DOHH2 (cell line): ENCODE measurements at regions not wholly inside any gene's neighbourhood (a gene's known extent, or its start where the extent isn't known, plus 50 kb on each side); places are given as distances from the start of the nearest gene placed in this dataset.

Experiments
- H3F3A ChIP-seq: fragments of 200-600 bp; sonication (generic), shearing (Covaris generic); 2 replicates; pipeline ENCODE4 v1.6.0; 2016; ENCODE audit warnings: antibody characterized with exemption, mild to moderate bottlenecking; ENCODE audit not compliant: control insufficient read depth, insufficient read depth
- H3K27ac ChIP-seq: fragments of 200-600 bp; sonication (generic); 2 replicates; pipeline ENCODE4 v1.5.1; 2014; ENCODE audit warnings: low read depth, mild to moderate bottlenecking, low read length, moderate library complexity
- H3K27me3 ChIP-seq: fragments of 200-600 bp; sonication (generic); 2 replicates; pipeline ENCODE4 v1.6.1; 2014; ENCODE audit warnings: mild to moderate bottlenecking, low read length, mixed read lengths; ENCODE audit not compliant: control insufficient read depth
- H3K36me3 ChIP-seq: fragments of 200-600 bp; sonication (generic); 2 replicates; pipeline ENCODE4 v1.6.1; 2014; ENCODE audit warnings: mild to moderate bottlenecking, low read length, moderate library complexity, mixed read lengths; ENCODE audit not compliant: control insufficient read depth
- H3K4me1 ChIP-seq: fragments of 200-600 bp; sonication (generic); 2 replicates; pipeline ENCODE4 v1.6.1; 2014; ENCODE audit warnings: mild to moderate bottlenecking, low read length, mixed read lengths; ENCODE audit not compliant: control insufficient read depth
- H3K4me2 ChIP-seq: fragments of 200-600 bp; sonication (generic); 2 replicates; pipeline ENCODE4 v1.6.0; 2014; ENCODE audit warnings: mild to moderate bottlenecking, low read length, moderate library complexity
- H3K4me3 ChIP-seq: fragments of 200-600 bp; sonication (generic); 2 replicates; pipeline ENCODE4 v1.5.1; 2014; ENCODE audit warnings: mild to moderate bottlenecking, low read length, mixed read lengths
- H3K79me2 ChIP-seq: fragments of 200-600 bp; sonication (generic); 2 replicates; pipeline ENCODE4 v1.6.1; 2014; ENCODE audit warnings: mild to moderate bottlenecking, low read length, mixed read lengths; ENCODE audit not compliant: control insufficient read depth
- H3K9me2 ChIP-seq: fragments of 200-600 bp; sonication (generic); replicated peaks from 2 replicates; pipeline ENCODE4 v1.6.1; 2014; ENCODE audit warnings: mild to moderate bottlenecking, low read length, mixed read lengths; ENCODE audit not compliant: control insufficient read depth
- H3K9me3 ChIP-seq: fragments of 200-600 bp; sonication (generic); 2 replicates; pipeline ENCODE4 v1.6.1; 2014; ENCODE audit warnings: antibody characterized with exemption, low read length, mixed read lengths; ENCODE audit not compliant: control insufficient read depth, insufficient read depth
- H4K20me1 ChIP-seq: fragments of 200-600 bp; sonication (generic); 2 replicates; pipeline ENCODE4 v1.6.0; 2014; ENCODE audit warnings: low read depth, mild to moderate bottlenecking, antibody characterized with exemption, low read length, moderate library complexity; ENCODE audit not compliant: control insufficient read depth, insufficient read depth
- CTCF ChIP-seq: fragments of 200-600 bp; sonication (generic); IDR thresholded peaks from one replicate; pipeline ENCODE4 v1.5.1; 2014; ENCODE audit warnings: antibody characterized with exemption, mild to moderate bottlenecking, low read depth, low read length; ENCODE audit not compliant: poor library complexity, severe bottlenecking
- EZH2phosphoT487 ChIP-seq: fragments of 200-600 bp; sonication (generic); IDR thresholded peaks from 2 replicates; pipeline ENCODE4 v1.6.1; 2017; ENCODE audit warnings: borderline replicate concordance, mild to moderate bottlenecking, antibody characterized with exemption, low read length, moderate library complexity, mixed read lengths

- no peaks in the 10 kb centered on the region for H3K9me2 ChIP-seq
- no peak overlapping the region for H3K4me2 ChIP-seq
- no peaks in the 10 kb centered on the region for H3F3A ChIP-seq
- H3K79me2 ChIP-seq = no peaks in the 10 kb centered on the region
- H3K27me3 ChIP-seq = no peaks in the 10 kb centered on the region
- H3K4me1 ChIP-seq = no peaks in the 10 kb centered on the region
- no peaks in the 10 kb centered on the region for H3K9me3 ChIP-seq
- H4K20me1 ChIP-seq = no peaks in the 10 kb centered on the region
- H3K4me3 ChIP-seq = no peak overlapping the region
- no peak for TF ChIP-seq EZH2phosphoT487
- no peak for TF ChIP-seq CTCF
- no peaks in the 10 kb centered on the region for H3K36me3 ChIP-seq
- H3K27ac ChIP-seq = no peak overlapping the region
These were observed 1103.1 kb upstream of the TENM3 start for GRCh38 chr4:181140037-181140603.

GRCh38 chr4:181143250-181143854 is 1099.8 kb upstream of the TENM3 start:
- no peak for TF ChIP-seq EZH2phosphoT487
- peak; percentile 80 for TF ChIP-seq CTCF
- H3K79me2 ChIP-seq = no peaks in the 10 kb centered on the region
- no peak overlapping the region for H3K4me2 ChIP-seq
- H3K9me3 ChIP-seq = no peaks in the 10 kb centered on the region
- H3K36me3 ChIP-seq = no peaks in the 10 kb centered on the region
- H4K20me1 ChIP-seq = no peaks in the 10 kb centered on the region
- no peaks in the 10 kb centered on the region for H3K27me3 ChIP-seq
- no peaks in the 10 kb centered on the region for H3K9me2 ChIP-seq
- no peaks in the 10 kb centered on the region for H3F3A ChIP-seq
- H3K4me1 ChIP-seq = no peaks in the 10 kb centered on the region
- no peak overlapping the region for H3K27ac ChIP-seq
- no peak overlapping the region for H3K4me3 ChIP-seq

DNA sequence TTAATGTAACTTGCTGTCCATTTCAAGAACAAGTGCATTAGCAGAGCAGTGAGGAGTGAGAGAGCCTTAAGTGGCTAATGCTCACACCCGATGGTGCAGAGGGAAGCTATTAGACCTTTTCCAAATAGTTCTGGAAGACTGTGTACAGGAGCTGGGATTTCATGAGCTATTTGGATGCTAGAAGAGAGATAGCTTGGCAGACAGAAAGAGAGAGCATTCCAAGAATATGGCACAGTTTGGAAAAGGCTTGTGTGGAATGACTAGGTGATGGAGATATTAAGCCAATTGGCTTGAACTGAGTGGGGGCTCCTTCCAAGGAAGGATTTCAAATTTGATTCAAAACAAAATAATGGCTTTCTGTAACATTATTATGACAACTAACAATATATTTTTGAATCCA is 1097.2 kb upstream of the TENM3 start:
- Histone ChIP-seq H3K79me2 (no peaks in the 10 kb centered on the region), H3K27ac (no peak overlapping the region), H3K4me2 (no peak overlapping the region), H3F3A (no peaks in the 10 kb centered on the region), H3K4me3 (no peak overlapping the region), H3K9me3 (no peaks in the 10 kb centered on the region), H3K27me3 (no peaks in the 10 kb centered on the region), H3K9me2 (no peaks in the 10 kb centered on the region), H3K36me3 (no peaks in the 10 kb centered on the region), H4K20me1 (no peaks in the 10 kb centered on the region), H3K4me1 (no peaks in the 10 kb centered on the region)
- TF ChIP-seq EZH2phosphoT487 = no peak

- no peak overlapping the region for H3K27ac ChIP-seq
- H3K9me2 ChIP-seq = no peaks in the 10 kb centered on the region
- H3K36me3 ChIP-seq = no peaks in the 10 kb centered on the region
- H3F3A ChIP-seq = no peaks in the 10 kb centered on the region
- no peaks in the 10 kb centered on the region for H3K27me3 ChIP-seq
- H4K20me1 ChIP-seq = no peaks in the 10 kb centered on the region
- no peak overlapping the region for H3K4me3 ChIP-seq
- TF ChIP-seq CTCF (no peak), EZH2phosphoT487 (no peak)
- no peaks in the 10 kb centered on the region for H3K9me3 ChIP-seq
- H3K79me2 ChIP-seq = no peaks in the 10 kb centered on the region
- no peaks in the 10 kb centered on the region for H3K4me1 ChIP-seq
- no peak overlapping the region for H3K4me2 ChIP-seq
These were observed 1095.7 kb upstream of the TENM3 start for GRCh38 chr4:181147416-181147951.
